H1 (cell line): ENCODE measurements at regions not wholly inside any gene's neighbourhood (a gene's known extent, or its start where the extent isn't known, plus 50 kb on each side); places are given as distances from the start of the nearest gene placed in this dataset.

Experiments
- ATF2 ChIP-seq: IDR thresholded peaks from 2 replicates; pipeline ENCODE4 v1.6.1; 2012; ENCODE audit warnings: low read length, inconsistent platforms
- CBX5 ChIP-seq: fragments of 300-800, 300-1000 bp; sonication (generic); IDR thresholded peaks from 2 replicates; pipeline ENCODE4 v1.7.1; 2016; ENCODE audit warnings: antibody characterized with exemption, low read length, low read depth
- CHD7 ChIP-seq: fragments of 300-600 bp; sonication (generic); IDR thresholded peaks from 2 replicates; pipeline ENCODE4 v1.7.1; 2012; ENCODE audit warnings: low read length, moderate library complexity, mild to moderate bottlenecking, inconsistent platforms; ENCODE audit not compliant: insufficient replicate concordance
- CREB1 ChIP-seq: IDR thresholded peaks from 2 replicates; pipeline ENCODE4 v1.6.1; 2012; ENCODE audit warnings: inconsistent platforms
- GTF2F1 ChIP-seq: IDR thresholded peaks from 2 replicates; pipeline ENCODE4 v1.6.1; 2012; ENCODE audit warnings: low read depth, low read length, improper control_type of control experiment, borderline replicate concordance
- HDAC2 ChIP-seq, 2 experiments: fragments of 300-600 bp in 1 of 2; sonication (generic) in 1 of 2; IDR thresholded peaks; 2 replicates each; pipeline ENCODE4 v1.6.1; 2011 to 2012; ENCODE audit warnings: low read depth in 2 of 2, low read length in 2 of 2, mild to moderate bottlenecking in 2 of 2, moderate library complexity in 2 of 2, borderline replicate concordance in 1 of 2, inconsistent platforms in 1 of 2
- KDM4A ChIP-seq: IDR thresholded peaks from one replicate; pipeline ENCODE4 v1.7.1; 2012; ENCODE audit warnings: low read depth, mild to moderate bottlenecking, moderate library complexity, low read length, inconsistent platforms; ENCODE audit not compliant: severe bottlenecking
- SIN3A ChIP-seq, 2 experiments: IDR thresholded peaks in 1 of 2; conservative IDR thresholded peaks in 1 of 2; 2 replicates each; pipeline ENCODE4 v1.6.1; 2011 to 2012; ENCODE audit warnings: low read length in 2 of 2, improper control_type of control experiment in 1 of 2, low read depth in 1 of 2, mild to moderate bottlenecking in 1 of 2
- SP2 ChIP-seq: IDR thresholded peaks from 2 replicates; pipeline ENCODE4 v1.6.1; 2012; ENCODE audit warnings: mild to moderate bottlenecking, low read length, inconsistent platforms
- ZNF274 ChIP-seq: IDR thresholded peaks from 2 replicates; pipeline ENCODE4 v1.7.0; 2012; ENCODE audit warnings: low read length, borderline replicate concordance; ENCODE audit errors: extremely low read depth

- TF ChIP-seq CHD7 (no peak), GTF2F1 (no peak), ATF2 (no peak), KDM4A (no peak), ZNF274 (no peak), SP2 (no peak), SIN3A (conservative IDR thresholded peaks at IDR 0.05 in 1 of 2, IDR thresholded peaks at IDR 0.05 in 1 of 2; ENCODE audit: low read depth in 1 of 2, low read length in 2 of 2) (no peak), CREB1 (no peak), HDAC2 (IDR thresholded peaks at IDR 0.05; ENCODE audit: borderline replicate concordance in 1 of 2, low read depth in 2 of 2, low read length in 2 of 2) (no peak), CBX5 (no peak)
Observed at GRCh38 chr2:126370201-126370600, 285.8 kb upstream of the GYPC start (continued).
